ENCODE measurements at regions not wholly inside any gene's neighbourhood (a gene's known extent, or its start where the extent isn't known, plus 50 kb on each side); places are given as distances from the start of the nearest gene placed in this dataset.

GRCh38 chr2:3113769-3114168, 263.8 kb downstream of the EIPR1 start:
- no peaks in the 10 kb centered on the region for H3K9me2 ChIP-seq (ENCODE audit: insufficient read depth, low read length)
- ChIA-PET CTCF (ENCODE audit: unreplicated experiment) (no interaction called here), POLR2A (interaction anchor here (0.6 kb wide), 2 partner anchors 48 to 1155 kb away, joined by 3 to 5 read pairs; no protein-coding TSS in a partner anchor)
- H3K4me2 ChIP-seq (ENCODE audit: low read length) = no peak overlapping the region
- H3K4me3 ChIP-seq (ENCODE audit: low read depth, low read length, poor library complexity, severe bottlenecking) = no peak overlapping the region
- intact Hi-C loops (cut with micrococcal nuclease; ENCODE audit: unreplicated experiment) = no loop called here
- no peaks in the 10 kb centered on the region for H3K9me3 ChIP-seq (ENCODE audit: low read length)
- BruUV-seq (replicated peaks) = no TSS peak
- no peaks in the 10 kb centered on the region for H3K79me2 ChIP-seq (ENCODE audit: insufficient read depth, low read depth, low read length)
- no peaks in the 10 kb centered on the region for H4K20me1 ChIP-seq (ENCODE audit: insufficient read depth, low read length)
- H3K4me1 ChIP-seq (ENCODE audit: insufficient read depth, low read length, poor library complexity, severe bottlenecking) = peaks cover 9% of the 10 kb centered on the region
- H3K36me3 ChIP-seq (ENCODE audit: insufficient read depth, low read length) = peaks cover 4% of the 10 kb centered on the region; the same call in 1 of the 2 replicates
- H3K27ac ChIP-seq (ENCODE audit: low read depth, low read length, poor library complexity, severe bottlenecking) = no peak overlapping the region
- no peak overlapping the region for H2AFZ ChIP-seq (ENCODE audit: low read length)
- DNase-seq (ENCODE audit: low spot score) = no peak
- TF ChIP-seq EZH2phosphoT487 (IDR thresholded peaks at IDR 0.05; ENCODE audit: borderline replicate concordance, low read depth, low read length) (no peak), CTCF (conservative IDR thresholded peaks at IDR 0.05; ENCODE audit: low read length) (no peak)

DNA sequence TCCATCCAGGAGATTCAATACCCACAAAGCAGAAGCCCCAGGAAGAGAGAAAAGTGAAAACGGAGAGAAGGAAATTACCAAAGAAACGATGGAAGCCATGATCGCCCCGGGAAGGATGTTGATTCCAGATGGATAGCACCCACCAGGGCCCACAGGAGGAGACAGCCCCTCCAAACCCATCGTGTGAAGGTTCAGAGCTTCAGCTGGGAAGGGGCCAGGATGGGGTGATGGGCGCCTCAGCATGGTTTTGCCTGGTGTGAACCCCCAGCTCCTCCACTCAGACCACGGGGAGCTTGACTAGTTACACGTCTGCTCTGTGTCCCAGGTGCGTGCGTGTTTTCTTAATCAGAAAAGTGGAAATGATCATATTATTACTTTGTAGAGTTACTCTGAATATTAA, 264.5 kb downstream of the EIPR1 start:
- H3K27ac ChIP-seq (ENCODE audit: low read depth, low read length, poor library complexity, severe bottlenecking) = no peak overlapping the region
- ChIA-PET POLR2A (interaction anchor here (0.6 kb wide), 1 partner anchor 49 kb away, joined by 5 read pairs; no protein-coding TSS in a partner anchor), CTCF (ENCODE audit: unreplicated experiment) (no interaction called here)
- H3K4me2 ChIP-seq (ENCODE audit: low read length) = no peak overlapping the region
- peaks cover 4% of the 10 kb centered on the region; the same call in 1 of the 2 replicates for H3K36me3 ChIP-seq (ENCODE audit: insufficient read depth, low read length)
- H3K9me3 ChIP-seq (ENCODE audit: low read length) = no peaks in the 10 kb centered on the region
- H3K79me2 ChIP-seq (ENCODE audit: insufficient read depth, low read depth, low read length) = no peaks in the 10 kb centered on the region
- BruUV-seq (replicated peaks) = no TSS peak
- intact Hi-C loops (cut with micrococcal nuclease; ENCODE audit: unreplicated experiment) = no loop called here
- TF ChIP-seq EZH2phosphoT487 (IDR thresholded peaks at IDR 0.05; ENCODE audit: borderline replicate concordance, low read depth, low read length) (no peak), CTCF (conservative IDR thresholded peaks at IDR 0.05; ENCODE audit: low read length) (no peak)
- H3K4me3 ChIP-seq (ENCODE audit: low read depth, low read length, poor library complexity, severe bottlenecking) = no peak overlapping the region
- H3K4me1 ChIP-seq (ENCODE audit: insufficient read depth, low read length, poor library complexity, severe bottlenecking) = peaks cover 9% of the 10 kb centered on the region
- H2AFZ ChIP-seq (ENCODE audit: low read length) = no peak overlapping the region
- DNase-seq (ENCODE audit: low spot score) = no peak
- no peaks in the 10 kb centered on the region for H4K20me1 ChIP-seq (ENCODE audit: insufficient read depth, low read length)
- H3K9me2 ChIP-seq (ENCODE audit: insufficient read depth, low read length) = no peaks in the 10 kb centered on the region

GRCh38 chr2:3112553-3112952, 265.1 kb downstream of the EIPR1 start:
- POLR2A ChIA-PET = no interaction called here
- TF ChIP-seq EZH2phosphoT487 (IDR thresholded peaks at IDR 0.05; ENCODE audit: borderline replicate concordance, low read depth, low read length) (no peak), CTCF (conservative IDR thresholded peaks at IDR 0.05; ENCODE audit: low read length) (no peak)

More at GRCh38 chr2:3112553-3112952, 265.1 kb downstream of the EIPR1 start:
- Histone ChIP-seq H3K27ac (ENCODE audit: low read depth, low read length, poor library complexity, severe bottlenecking) (no peak overlapping the region), H4K20me1 (ENCODE audit: insufficient read depth, low read length) (no peaks in the 10 kb centered on the region), H3K9me2 (ENCODE audit: insufficient read depth, low read length) (no peaks in the 10 kb centered on the region), H3K79me2 (ENCODE audit: insufficient read depth, low read depth, low read length) (no peaks in the 10 kb centered on the region), H3K9me3 (ENCODE audit: low read length) (no peaks in the 10 kb centered on the region), H3K36me3 (ENCODE audit: insufficient read depth, low read length) (peaks cover 4% of the 10 kb centered on the region; the same call in 1 of the 2 replicates), H3K4me3 (ENCODE audit: low read depth, low read length, poor library complexity, severe bottlenecking) (no peak overlapping the region), H3K4me1 (ENCODE audit: insufficient read depth, low read length, poor library complexity, severe bottlenecking) (peaks cover 9% of the 10 kb centered on the region), H2AFZ (ENCODE audit: low read length) (no peak overlapping the region), H3K4me2 (ENCODE audit: low read length) (no peak overlapping the region)
- no TSS peak for BruUV-seq (replicated peaks)
- no peak for DNase-seq (ENCODE audit: low spot score)
- CTCF ChIA-PET (ENCODE audit: unreplicated experiment) = no interaction called here
- intact Hi-C loops (cut with micrococcal nuclease; ENCODE audit: unreplicated experiment) = no loop called here
